HG03175 (cell line): ENCODE measurements at regions not wholly inside any gene's neighbourhood (a gene's known extent, or its start where the extent isn't known, plus 50 kb on each side); places are given as distances from the start of the nearest gene placed in this dataset.
"Not testable (repeated sequence)": the region's sequence is repeated elsewhere in the genome, so short reads cannot be mapped to it uniquely, and the experiment has no call there.

Source experiments
- ATAC-seq: cut with Tn5 transposase; IDR thresholded peaks from one replicate; pipeline ENCODE4 v1.9.1; 2021; ENCODE audit warnings: mild to moderate bottlenecking, moderate library complexity; ENCODE audit not compliant: unreplicated experiment

DNA sequence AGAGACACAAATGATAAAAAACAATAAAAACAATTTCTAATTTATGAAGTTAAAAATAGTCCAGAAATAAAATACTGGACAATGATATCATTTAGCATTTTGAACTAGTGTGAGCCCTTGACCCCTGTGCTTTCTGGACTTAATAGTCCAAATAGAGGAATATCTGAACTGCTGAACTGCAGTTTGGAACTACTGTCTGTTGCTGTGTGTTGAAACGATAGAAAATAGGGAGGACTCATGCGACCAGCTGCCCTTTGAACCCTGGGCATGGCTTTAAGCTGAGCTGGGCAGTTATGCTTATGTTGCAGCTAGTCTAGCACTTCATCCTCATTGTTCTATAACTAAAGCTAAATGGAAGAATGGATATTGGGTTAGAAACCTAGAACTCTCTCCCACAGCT is 99.5 kb downstream of the FMR1NB start:
- no peak for ATAC-seq

DNA sequence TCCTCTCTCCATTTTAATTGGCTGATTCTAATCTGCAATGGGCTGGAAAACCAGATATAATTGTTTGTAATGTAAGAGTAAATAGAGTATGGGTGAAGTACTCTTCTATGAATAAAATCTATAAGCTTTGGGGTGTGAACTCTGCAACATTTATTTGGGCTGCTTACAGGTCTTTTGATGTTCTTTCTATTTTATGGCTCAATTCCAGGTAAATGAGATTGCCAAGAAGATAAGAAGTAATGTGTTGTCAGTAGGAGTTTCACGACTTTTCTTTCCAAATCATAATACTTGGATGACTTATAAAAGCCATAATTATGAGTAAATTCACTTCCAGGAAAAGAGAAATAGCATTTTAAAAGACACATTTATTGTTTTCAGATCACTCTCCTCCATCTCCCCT is 103.5 kb downstream of the FMR1NB start:
- ATAC-seq = no peak

DNA sequence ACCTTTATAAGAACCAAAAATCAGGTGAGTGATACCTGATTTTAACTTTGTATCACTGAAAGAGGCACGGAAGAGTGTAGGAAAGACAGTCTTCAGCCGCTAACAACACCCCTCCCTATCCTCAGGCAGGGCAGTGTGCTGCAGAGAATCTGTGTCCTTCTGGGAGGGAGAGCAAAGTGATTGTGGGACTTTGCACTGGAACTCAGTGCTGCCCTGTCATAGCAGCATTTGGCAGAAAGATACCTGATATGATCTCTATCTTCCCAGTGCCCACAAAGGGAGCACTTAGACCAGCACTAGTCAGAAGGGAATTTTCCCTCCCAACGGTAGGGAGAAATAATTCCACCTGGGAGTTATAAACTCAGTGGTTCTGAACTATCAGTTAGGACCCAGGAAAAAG is 139.0 kb downstream of the FMR1NB start:
- no peak for ATAC-seq

DNA sequence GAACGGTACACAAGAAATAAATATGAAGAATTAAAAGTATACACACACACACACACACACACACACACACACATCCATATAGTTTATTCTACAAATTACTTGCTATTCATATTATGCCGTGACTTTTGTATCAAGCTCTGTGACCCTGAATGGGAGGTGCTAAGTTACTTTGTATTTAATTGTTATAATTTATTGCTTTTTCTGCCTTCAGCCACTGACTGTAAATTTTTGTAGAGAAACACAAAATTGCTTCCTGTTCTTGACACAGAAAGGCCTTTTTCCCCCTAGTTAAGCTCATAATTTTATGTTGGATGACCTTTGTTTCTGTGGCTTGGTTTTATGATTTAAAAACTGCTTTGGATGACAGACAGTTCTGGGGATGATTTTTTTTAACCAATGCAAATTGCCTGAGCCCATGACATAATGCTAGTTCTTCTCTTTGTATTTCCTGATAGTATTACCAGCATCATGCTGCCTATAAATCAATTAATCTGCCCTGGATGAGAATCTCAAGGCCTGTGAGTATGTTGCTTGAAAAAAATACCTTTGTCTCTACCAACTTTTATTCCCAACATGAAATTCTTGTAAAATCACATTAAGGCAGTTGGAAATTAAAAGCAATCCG is 140.0 kb downstream of the FMR1NB start:
- no peak for ATAC-seq

DNA sequence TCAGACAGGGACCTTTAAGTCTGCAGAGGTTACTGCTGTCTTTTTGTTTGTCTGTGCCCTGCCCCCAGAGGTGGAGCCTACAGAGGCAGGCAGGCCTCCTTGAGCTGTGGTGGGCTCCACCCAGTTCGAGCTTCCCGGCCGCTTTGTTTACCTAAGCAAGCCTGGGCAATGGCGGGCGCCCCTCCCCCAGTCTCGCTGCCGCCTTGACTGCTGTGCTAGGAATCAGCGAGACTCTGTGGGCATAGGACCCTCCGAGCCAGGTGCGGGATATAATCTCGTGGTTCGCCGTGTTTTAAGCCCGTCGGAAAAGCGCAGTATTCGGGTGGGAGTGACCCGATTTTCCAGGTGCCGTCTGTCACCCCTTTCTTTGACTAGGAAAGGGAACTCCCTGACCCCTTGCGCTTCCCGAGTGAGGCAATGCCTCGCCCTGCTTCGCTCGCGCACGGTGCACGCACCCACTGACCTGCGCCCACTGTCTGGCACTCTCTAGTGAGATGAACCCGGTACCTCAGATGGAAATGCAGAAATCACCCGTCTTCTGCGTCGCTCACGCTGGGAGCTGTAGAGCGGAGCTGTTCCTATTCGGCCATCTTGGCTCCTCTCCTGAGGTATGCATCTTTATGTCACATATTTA is 147.9 kb downstream of the FMR1NB start:
- not testable (repeated sequence) for ATAC-seq

DNA sequence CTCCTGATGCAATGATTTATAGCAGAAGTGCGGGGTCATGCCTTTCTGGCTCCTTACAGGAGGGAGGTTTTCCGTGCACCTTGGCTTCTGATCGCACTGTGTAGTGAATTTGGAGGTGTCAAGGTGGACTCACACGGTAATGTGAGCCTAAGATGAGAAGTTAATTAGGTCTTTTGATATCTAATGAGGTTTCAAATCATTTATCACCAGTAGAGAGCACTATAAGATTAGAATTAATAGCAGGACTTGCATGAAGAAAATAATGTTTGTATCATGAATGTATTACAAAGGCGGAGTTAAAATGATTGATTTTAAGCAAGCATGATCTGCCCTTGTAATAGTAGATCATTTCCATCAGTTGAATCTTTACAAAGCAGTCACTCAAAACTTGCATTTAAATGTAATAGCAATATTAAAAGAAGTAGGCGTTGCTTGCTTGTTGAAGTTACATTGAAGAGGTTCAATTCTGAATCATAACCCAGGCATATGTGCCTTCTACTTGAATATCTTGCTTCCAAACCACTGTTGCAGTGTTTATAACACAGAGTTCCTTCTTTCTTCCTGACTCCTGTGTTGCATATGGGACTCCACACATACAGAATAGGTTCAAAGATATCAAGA is 152.1 kb downstream of the FMR1NB start:
- ATAC-seq = no peak

DNA sequence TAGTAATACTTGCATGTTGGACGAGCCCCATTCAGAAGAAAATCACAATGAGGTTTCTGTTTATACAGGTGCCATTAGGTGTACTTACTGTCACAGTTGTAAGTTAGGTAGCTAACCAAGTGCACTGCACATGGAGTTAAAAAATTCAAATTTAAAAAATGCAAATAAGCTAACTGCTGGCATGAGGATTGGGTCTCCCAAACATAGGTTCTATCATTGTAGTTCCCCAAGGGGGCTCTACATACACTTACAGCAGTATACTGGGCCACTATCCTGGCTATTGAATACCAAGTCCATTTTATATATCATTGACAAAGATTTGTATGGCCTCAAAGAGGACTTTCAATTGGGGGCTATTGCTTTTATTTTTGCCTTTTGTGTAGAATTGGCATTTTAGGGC is 153.4 kb downstream of the FMR1NB start:
- no peak for ATAC-seq

DNA sequence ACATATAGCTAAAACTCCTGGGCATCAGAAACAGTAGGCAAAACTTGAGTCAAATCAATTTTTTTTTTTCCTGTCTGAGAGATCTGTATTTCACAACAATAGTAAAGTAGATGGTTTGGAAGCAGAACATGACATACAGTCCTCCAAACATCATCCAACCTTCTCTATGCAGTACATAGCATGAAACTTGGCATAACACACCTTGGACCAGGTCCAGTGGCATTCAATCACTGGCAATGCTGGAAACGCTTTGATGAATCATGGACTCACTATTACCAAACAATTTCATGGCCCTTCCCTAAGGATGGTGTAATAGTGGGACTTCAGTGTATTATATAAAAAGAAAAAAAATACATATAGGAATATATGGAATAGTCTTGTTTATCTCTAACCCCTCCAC is 154.6 kb downstream of the FMR1NB start:
- ATAC-seq = no peak

DNA sequence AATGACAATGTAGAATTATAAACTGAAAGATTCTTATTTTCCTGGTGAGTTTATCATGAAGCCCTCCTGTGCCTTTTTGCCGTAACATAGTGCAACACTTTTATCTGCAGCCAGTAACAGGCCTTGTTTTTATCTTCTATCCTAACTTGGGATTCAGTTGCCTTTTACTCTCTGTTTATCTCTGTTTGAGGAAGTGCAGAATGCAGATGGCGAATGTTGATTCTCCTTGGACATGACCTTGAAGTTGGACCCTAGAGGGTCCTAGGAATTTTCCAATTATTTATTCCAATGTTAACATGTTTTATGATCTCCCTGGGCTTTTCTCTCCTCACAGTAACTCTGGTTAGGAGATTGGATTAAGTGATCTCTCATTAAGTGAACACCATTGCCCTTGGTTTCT is 165.0 kb downstream of the FMR1NB start:
- no peak for ATAC-seq

DNA sequence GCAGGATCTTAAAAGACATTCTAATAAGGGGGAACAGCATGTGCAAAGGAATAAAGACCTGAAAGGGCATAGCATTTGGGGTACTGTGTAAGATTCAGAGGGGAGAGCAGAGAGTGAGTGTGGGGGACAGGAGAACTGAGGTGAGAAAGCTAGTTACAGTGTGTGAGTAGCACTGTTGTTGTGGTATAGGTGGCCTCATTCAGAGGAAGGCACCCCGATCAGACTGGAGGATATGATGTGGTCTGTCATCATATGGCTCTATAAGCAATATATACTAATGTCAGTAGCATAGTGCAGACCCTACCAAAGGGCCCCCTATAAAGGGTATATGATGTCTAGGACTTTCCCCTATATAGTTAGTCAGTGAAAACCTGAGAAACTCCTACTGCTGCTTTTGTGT is 175.8 kb downstream of the FMR1NB start:
- ATAC-seq = no peak

DNA sequence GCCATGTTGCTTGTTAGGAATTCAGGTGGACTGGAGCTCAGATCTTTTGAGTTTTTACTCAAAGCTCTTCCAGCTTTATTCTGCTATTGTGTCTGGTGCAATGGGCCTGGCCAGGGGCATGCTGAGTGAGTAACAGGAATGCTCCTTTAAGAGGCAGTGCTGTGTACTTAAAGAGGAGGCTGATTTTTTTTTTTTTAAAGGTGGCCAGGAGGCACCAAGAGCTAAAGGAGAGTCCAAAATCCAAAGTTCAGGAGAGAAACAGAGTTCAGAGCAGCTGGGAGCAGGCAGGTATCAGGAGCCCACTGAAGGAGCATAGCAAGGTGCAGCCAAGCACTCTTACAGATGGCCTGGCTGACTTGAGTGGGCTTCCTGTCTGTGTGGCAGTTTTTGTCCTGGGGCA is 178.7 kb downstream of the FMR1NB start:
- no peak for ATAC-seq

DNA sequence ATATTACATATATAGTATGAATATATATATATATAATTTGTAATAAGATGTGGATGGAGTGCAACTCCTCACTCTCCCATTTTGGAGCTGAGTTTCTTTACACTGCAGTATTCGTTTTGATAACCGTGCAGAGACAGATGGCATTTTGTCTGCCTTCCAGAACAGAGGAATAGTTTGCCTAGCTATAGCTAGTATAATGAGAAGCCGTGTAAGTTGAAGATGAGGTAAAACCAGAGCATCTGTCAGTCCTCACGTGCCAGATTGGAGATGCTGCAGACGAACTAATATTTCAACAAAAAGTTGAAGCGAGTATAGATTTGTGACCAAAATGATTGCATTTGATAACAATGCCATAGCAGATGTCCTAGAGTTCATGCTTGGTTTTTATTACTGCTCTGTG is 180.6 kb downstream of the FMR1NB start:
- no peak for ATAC-seq

DNA sequence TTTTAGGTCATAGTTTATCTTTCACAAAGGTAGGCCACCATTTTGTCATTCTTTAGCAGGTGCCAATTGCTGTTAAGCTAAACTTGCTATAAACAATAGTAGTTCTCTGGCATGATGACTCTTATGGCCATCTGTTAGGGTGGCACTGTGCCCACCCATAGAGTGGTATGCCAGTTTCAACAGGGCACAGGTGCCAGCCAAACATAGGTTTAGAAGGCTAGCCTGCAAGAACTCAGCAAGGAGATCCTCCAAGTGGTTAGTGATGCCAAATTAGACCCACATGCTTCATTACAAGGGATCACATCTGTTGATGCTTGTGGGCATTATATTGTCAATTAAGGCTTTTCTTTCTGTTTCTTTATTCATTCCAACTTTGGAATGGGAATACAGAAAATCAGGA is 204.5 kb downstream of the FMR1NB start:
- no peak for ATAC-seq

DNA sequence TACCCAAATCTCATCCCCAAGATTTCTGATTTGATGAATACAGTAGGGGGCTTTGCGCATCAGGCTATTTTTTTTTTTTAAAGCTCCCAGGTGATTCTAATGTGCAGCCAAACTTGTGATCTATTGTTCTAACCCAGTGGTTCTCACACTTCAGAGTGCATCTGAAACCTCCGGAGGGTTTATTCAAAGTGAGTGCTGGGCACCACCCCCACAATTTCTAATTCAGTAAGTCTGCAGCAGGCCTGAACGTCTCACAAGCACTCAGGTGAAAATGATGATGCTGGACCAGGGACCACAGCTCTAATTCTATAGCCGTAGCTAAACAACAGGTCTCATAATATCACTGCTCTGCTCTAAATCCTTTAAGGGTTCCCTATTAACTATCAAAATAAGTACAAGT is 211.4 kb downstream of the FMR1NB start:
- ATAC-seq = no peak

DNA sequence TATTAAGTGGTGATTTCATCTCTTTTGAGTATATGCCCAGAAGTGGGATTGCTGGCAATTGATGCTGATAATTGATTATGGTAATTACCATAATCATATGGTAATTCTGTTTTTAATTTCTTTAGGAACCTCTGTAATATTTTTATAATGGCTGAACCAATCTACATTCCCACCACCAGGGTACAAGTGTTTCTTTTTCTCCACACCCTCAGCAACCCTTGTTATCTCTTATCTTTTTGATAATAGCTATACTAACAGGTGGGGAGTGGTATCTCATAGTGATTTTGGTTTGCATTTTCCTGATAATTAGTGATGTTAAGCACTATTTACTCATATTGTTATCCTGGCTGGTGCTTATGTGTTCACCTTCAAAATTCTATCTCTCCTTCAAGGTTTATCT is 212.6 kb downstream of the FMR1NB start:
- no peak for ATAC-seq

DNA sequence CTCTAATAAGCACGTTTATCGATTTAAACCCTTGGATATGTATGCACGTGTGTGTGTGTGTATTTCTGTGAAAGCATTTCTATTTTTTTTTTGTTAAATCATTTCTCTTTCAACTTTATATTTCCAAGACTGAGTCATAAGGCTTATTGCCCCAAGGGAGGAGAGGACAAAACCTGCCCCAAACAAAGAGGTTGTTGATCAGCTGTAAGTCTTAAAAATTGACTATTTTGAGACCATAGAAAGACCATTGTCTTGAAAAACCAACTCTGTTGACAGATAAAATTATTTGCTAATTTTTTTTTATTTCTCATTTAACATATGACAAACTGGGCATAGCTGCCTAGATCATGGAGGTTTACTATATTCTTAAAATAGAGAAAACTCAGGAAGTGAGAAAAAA is 222.4 kb downstream of the FMR1NB start:
- no peak for ATAC-seq

DNA sequence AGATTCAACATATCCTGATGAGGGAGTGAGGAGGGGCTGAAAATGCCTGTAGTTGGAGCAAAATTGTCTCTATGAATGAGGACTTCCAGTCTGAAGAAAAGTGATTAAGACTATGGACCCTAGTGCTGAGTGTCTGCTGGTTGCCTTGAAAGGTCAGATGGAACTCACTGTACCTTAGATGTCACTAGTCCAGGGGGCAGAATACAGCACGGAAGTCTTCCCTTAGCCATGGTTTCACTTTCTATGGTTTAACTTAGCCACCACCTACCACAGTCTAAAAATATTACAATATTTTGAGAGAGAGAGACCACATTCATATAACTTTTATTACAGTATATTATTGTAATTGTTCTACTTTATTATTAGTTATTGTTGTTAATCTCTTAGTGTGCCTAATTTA is 223.1 kb downstream of the FMR1NB start:
- no peak for ATAC-seq

DNA sequence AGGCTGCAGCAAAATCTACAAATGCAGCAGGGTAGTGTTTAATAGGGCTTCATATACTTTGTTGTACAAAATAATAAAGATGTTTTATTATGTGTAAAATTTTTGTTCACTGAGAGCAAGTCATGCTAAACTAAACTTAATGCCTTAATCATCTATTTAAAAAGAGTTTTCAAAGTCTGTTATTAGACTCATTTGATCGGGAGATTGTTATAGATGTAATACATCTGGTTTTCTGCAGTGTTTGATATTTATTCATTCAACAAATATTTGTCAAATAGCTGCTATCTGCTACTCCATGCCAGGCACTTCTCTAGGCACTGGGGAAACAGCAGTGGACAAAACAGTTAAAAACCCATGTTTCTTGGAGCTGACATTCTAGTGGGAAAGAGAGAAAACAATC is 233.6 kb downstream of the FMR1NB start:
- no peak for ATAC-seq

DNA sequence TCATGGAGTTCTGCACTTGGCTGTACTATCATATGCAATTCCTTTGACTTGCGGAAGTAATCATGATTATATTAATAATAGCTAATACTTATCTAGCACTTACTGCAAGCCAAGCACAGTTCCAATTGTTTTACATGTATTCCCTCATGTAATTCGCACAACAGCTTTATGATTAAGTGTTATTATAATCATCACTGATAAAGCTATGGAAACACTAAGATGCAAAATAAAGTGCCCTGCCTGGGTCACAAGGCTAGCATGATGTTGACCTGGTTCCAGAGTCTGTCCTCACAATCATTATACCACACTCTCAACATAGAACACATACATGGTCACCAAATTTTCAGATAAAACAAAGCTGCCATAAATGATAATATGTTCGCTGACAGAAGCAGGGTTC is 234.6 kb downstream of the FMR1NB start:
- no peak for ATAC-seq

DNA sequence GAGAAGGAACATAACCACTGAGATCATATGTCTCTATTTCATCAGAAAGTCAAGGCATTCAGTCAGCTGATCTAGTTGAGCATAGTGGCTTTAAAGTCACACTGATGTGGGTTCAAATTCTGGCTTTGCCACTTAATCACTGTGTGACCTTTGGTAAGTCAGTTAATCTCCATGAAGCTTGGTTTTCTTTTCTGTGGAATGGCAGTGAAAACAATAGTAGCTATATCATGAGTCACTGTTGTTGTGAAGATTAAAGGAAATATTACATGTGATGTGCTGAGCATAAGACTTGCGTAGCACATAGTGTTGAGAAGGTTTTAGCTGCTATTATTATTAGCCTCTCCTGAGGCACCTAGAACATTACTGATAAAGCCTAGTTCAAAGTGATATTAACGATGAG is 242.2 kb downstream of the FMR1NB start:
- no peak for ATAC-seq

DNA sequence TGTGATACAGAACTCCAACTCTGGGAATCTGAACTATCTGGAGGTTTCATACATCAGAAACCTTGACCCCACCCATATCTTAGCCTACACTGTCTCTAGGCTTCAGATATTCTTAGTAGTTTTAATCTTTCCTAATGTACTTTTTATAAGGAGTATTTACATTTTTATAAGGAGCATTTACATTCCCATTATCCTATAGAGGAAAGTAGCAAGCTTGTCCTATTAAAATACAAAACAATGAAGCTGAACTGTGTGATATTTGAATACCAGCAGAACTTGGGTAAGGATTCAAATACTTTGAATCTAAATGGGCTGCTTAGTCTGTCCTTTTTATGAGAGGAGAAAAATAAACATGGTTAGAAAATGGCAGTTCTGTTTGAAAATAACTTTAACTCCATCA is 247.4 kb downstream of the FMR1NB start:
- no peak for ATAC-seq

DNA sequence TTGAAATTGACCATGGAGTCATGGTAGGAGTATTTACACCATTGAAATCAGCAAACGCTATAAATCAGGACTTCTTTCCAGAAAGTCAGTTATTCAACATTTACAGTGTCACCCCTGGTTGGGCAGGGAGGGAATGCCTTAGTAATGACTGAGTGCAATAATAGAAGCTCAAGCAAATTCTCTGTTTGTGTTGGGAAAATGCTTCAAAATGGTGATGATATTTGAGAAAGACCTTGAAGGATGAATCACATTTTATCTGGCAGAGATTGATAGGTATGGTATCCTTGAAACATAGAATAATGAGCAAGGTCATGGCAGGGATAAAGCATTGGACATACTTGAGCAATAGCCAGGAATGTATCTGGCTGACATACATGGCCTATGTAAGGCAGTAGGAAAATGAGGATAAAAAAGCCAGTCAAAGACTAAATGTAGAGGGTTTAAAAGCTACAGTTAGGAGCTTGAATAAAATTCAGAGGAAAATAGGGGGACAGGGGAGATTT is 248.7 kb downstream of the FMR1NB start:
- no peak for ATAC-seq

DNA sequence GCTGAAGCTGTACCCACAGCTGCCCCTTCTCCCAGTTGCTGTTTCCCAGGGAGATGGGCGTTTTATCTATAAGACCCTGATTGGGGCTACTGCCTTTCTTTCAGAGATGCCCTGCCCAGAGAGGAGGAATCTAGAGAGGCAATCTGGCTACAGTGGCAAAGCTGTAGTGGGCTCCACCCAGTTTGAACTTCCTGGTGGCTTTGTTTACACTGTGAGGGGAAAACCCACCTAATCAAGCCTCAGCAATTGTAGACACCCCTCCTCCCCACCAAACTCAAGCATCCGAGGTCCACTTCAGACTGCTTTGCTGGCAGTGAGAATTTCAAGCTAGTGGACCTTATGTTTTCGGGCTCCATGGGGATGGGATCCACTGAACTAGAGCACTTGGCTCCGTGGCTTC is 240.4 kb upstream of the AFF2 start:
- ATAC-seq = no peak
